PC-3 (cell line): ENCODE measurements at regions not wholly inside any gene's neighbourhood (a gene's known extent, or its start where the extent isn't known, plus 50 kb on each side); places are given as distances from the start of the nearest gene placed in this dataset.

Experiments used
- CTCF ChIP-seq: fragments of 300-600 bp; sonication (generic); conservative IDR thresholded peaks from 2 replicates; pipeline ENCODE4 v1.5.1; 2017; ENCODE audit warnings: antibody characterized with exemption, low read depth, mild to moderate bottlenecking, low read length
- EZH2phosphoT487 ChIP-seq: fragments of 300-600 bp; sonication (generic); IDR thresholded peaks from 2 replicates; pipeline ENCODE4 v1.6.1; 2018; ENCODE audit warnings: mild to moderate bottlenecking, antibody characterized with exemption, low read length, borderline replicate concordance

- no peak for TF ChIP-seq CTCF
- no peak for TF ChIP-seq EZH2phosphoT487
Measured at GRCh38 chr14:84029720-84030119, 1500.2 kb upstream of the FLRT2 start.
